A549 (cell line): ENCODE measurements at regions not wholly inside any gene's neighbourhood (a gene's known extent, or its start where the extent isn't known, plus 50 kb on each side); places are given as distances from the start of the nearest gene placed in this dataset.

ENCODE experiments used
- BHLHE40 ChIP-seq: IDR thresholded peaks from 2 replicates; pipeline ENCODE4 v1.6.1; 2012; ENCODE audit warnings: low read depth, low read length, inconsistent platforms
- CHD4 ChIP-seq: fragments of 200-600 bp; sonication (generic); IDR thresholded peaks from 2 replicates; pipeline ENCODE4 v1.6.1; 2016; ENCODE audit warnings: antibody characterized with exemption, mild to moderate bottlenecking, borderline replicate concordance
- CTCF ChIP-seq: fragments of >200 bp; sonication (Bioruptor Twin); formaldehyde crosslinking; IDR thresholded peaks from 3 replicates; pipeline ENCODE4 v1.5.1; 2016
- EP300 ChIP-seq, 2 experiments: fragments of >200 bp; sonication (Bioruptor Twin); formaldehyde crosslinking; IDR thresholded peaks; 2 replicates in 1 of 2; 3 replicates in 1 of 2; pipeline ENCODE4 v1.6.1; 2016 to 2017
- NFE2L2 ChIP-seq: fragments of 150-350 bp; conservative IDR thresholded peaks from 2 replicates; pipeline ENCODE4 v1.6.1; 2014; ENCODE audit warnings: low read length
- POLR2A ChIP-seq: IDR thresholded peaks from 2 replicates; pipeline ENCODE4 v1.6.1; 2012; ENCODE audit warnings: mild to moderate bottlenecking, low read length
- RFX5 ChIP-seq: fragments of 450-650 bp; IDR thresholded peaks from 2 replicates; pipeline ENCODE4 v1.7.1; 2014; ENCODE audit warnings: antibody characterized with exemption, mild to moderate bottlenecking, moderate library complexity
- TP53 ChIP-seq: fragments of 250-450 bp; sonication (Bioruptor Pico); IDR thresholded peaks from 2 replicates; pipeline ENCODE4 v1.5.0; 2021; ENCODE audit warnings: mild to moderate bottlenecking, moderate library complexity
- ZFP36 ChIP-seq: fragments of 450-650 bp; IDR thresholded peaks from 2 replicates; pipeline ENCODE4 v1.6.1; 2014; ENCODE audit warnings: borderline replicate concordance; ENCODE audit not compliant: partially characterized antibody

- no peak for TF ChIP-seq CTCF
- no peak for TF ChIP-seq NFE2L2
- TF ChIP-seq EP300 (IDR thresholded peaks at IDR 0.05) = no peak
- no peak for TF ChIP-seq RFX5
- TF ChIP-seq POLR2A = no peak
- TF ChIP-seq ZFP36 = no peak
- TF ChIP-seq TP53 (CRISPR knock-in tag) = no peak
- no peak for TF ChIP-seq BHLHE40
- TF ChIP-seq CHD4 = no peak
Measured at GRCh38 chr13:84961023-84961422, 838.2 kb downstream of the SLITRK6 start.
